HCT116 (cell line): ENCODE measurements at regions not wholly inside any gene's neighbourhood (a gene's known extent, or its start where the extent isn't known, plus 50 kb on each side); places are given as distances from the start of the nearest gene placed in this dataset.

Experiments
- EZH2 ChIP-seq: fragments of 200-600 bp; sonication (generic); IDR thresholded peaks from 2 replicates; pipeline ENCODE4 v1.6.1; 2017; ENCODE audit warnings: antibody characterized with exemption, mixed run types
- POLR2A ChIP-seq: IDR thresholded peaks from 2 replicates; pipeline ENCODE4 v1.7.0; 2011; ENCODE audit warnings: borderline replicate concordance; ENCODE audit not compliant: insufficient read depth, insufficient read length; ENCODE audit errors: extremely low read depth
- POLR2AphosphoS5 ChIP-seq: IDR thresholded peaks from 2 replicates; pipeline ENCODE4 v1.6.1; 2011; ENCODE audit warnings: mild to moderate bottlenecking, low read depth, low read length, moderate library complexity
- RAD21 ChIP-seq: IDR thresholded peaks from 2 replicates; pipeline ENCODE4 v1.6.1; 2012; ENCODE audit warnings: low read depth, mild to moderate bottlenecking
- ZFX ChIP-seq: fragments of 450-650 bp; IDR thresholded peaks from 2 replicates; pipeline ENCODE4 v1.6.1; 2017
- ZNF274 ChIP-seq: fragments of 200-500 bp; sonication (Bioruptor generic); IDR thresholded peaks from 2 replicates; pipeline ENCODE4 v1.6.1; 2014; ENCODE audit warnings: mild to moderate bottlenecking, low read depth, low read length, inconsistent platforms
- TF ChIP-seq, protein P1 (sequence below): IDR thresholded peaks from 2 replicates; pipeline ENCODE4 v1.6.1; 2012
- TF ChIP-seq, protein P2 (sequence below): IDR thresholded peaks from 2 replicates; pipeline ENCODE4 v1.6.1; 2012
- TF ChIP-seq, protein P3 (sequence below), 3 experiments: fragments of 200-600 bp in 1 of 3; sonication (generic) in 1 of 3; IDR thresholded peaks in 2 of 3; conservative IDR thresholded peaks in 1 of 3; 2 replicates each; pipeline ENCODE4 v1.5.1; 2012 to 2017; ENCODE audit warnings: low read depth in 2 of 3, low read length in 2 of 3, antibody characterized with exemption in 1 of 3, borderline replicate concordance in 1 of 3, control low read depth in 1 of 3, mild to moderate bottlenecking in 1 of 3, mixed read lengths in 1 of 3, mixed run types in 1 of 3, moderate library complexity in 1 of 3; ENCODE audit not compliant: insufficient read depth in 1 of 3
- TF ChIP-seq, protein P4 (sequence below): IDR thresholded peaks from 2 replicates; pipeline ENCODE4 v1.6.1; 2011; ENCODE audit warnings: mild to moderate bottlenecking, low read length, moderate library complexity; ENCODE audit not compliant: insufficient replicate concordance; ENCODE audit errors: extremely low read depth

DNA sequence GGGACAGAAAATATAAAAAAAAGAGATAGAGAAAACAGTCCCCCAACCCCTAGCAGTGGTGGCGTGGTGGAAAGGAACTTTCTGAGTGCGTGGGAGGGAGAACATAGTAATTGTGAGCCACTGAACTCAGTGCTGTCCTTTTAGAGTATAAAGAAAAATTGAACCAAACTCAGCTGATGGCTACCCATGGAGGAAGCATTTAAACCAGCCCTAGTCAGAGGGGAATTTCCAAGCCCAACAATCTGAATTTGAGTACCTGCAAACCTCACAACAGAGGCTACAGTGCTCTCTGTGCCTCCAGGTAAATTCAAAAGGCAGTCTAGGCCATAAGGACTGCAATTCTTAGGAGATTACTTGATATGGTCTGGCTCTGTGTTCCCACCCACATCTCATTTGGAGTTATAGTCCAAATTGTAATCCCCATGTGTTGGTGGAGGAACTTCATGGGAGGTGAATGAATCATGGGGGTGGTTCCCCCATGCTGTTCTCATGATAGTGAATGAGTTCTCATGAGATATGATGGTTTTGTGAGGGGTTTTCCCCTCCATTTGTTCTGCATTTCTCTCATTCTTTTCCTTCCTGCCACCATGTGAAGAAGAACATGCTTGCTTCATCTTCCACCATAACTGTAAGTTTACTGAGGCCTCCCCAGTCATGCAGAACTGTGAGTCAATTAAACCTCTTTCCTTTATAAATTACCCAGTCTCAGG lies 687.8 kb downstream of the FAM181B start:
- TF ChIP-seq EZH2 (no peak), POLR2A (no peak), ZNF274 (no peak), POLR2AphosphoS5 (no peak), ZFX (no peak), RAD21 (no peak)
- TF ChIP-seq, protein P1, sequence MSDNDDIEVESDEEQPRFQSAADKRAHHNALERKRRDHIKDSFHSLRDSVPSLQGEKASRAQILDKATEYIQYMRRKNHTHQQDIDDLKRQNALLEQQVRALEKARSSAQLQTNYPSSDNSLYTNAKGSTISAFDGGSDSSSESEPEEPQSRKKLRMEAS = no peak
- TF ChIP-seq, protein P2, sequence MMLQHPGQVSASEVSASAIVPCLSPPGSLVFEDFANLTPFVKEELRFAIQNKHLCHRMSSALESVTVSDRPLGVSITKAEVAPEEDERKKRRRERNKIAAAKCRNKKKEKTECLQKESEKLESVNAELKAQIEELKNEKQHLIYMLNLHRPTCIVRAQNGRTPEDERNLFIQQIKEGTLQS = no peak
- TF ChIP-seq, protein P3, sequence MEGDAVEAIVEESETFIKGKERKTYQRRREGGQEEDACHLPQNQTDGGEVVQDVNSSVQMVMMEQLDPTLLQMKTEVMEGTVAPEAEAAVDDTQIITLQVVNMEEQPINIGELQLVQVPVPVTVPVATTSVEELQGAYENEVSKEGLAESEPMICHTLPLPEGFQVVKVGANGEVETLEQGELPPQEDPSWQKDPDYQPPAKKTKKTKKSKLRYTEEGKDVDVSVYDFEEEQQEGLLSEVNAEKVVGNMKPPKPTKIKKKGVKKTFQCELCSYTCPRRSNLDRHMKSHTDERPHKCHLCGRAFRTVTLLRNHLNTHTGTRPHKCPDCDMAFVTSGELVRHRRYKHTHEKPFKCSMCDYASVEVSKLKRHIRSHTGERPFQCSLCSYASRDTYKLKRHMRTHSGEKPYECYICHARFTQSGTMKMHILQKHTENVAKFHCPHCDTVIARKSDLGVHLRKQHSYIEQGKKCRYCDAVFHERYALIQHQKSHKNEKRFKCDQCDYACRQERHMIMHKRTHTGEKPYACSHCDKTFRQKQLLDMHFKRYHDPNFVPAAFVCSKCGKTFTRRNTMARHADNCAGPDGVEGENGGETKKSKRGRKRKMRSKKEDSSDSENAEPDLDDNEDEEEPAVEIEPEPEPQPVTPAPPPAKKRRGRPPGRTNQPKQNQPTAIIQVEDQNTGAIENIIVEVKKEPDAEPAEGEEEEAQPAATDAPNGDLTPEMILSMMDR (IDR thresholded peaks at IDR 0.05 in 2 of 3, conservative IDR thresholded peaks at IDR 0.05 in 1 of 3; ENCODE audit: borderline replicate concordance in 1 of 3, insufficient read depth in 1 of 3, low read depth in 2 of 3, low read length in 2 of 3) = no peak
- TF ChIP-seq, protein P4, sequence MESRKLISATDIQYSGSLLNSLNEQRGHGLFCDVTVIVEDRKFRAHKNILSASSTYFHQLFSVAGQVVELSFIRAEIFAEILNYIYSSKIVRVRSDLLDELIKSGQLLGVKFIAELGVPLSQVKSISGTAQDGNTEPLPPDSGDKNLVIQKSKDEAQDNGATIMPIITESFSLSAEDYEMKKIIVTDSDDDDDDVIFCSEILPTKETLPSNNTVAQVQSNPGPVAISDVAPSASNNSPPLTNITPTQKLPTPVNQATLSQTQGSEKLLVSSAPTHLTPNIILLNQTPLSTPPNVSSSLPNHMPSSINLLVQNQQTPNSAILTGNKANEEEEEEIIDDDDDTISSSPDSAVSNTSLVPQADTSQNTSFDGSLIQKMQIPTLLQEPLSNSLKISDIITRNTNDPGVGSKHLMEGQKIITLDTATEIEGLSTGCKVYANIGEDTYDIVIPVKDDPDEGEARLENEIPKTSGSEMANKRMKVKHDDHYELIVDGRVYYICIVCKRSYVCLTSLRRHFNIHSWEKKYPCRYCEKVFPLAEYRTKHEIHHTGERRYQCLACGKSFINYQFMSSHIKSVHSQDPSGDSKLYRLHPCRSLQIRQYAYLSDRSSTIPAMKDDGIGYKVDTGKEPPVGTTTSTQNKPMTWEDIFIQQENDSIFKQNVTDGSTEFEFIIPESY = no peak
